HG03103 (cell line): ENCODE measurements at regions not wholly inside any gene's neighbourhood (a gene's known extent, or its start where the extent isn't known, plus 50 kb on each side); places are given as distances from the start of the nearest gene placed in this dataset.

ENCODE experiments used
- ATAC-seq: cut with Tn5 transposase; IDR thresholded peaks from one replicate; pipeline ENCODE4 v1.9.1; 2021; ENCODE audit warnings: low read depth; ENCODE audit not compliant: unreplicated experiment

- no peak for ATAC-seq
Measured at GRCh38 chr22:22084089-22084711, 101.6 kb upstream of the TOP3B start.

- no peak for ATAC-seq
Measured at GRCh38 chr22:22082960-22083359, 100.4 kb upstream of the TOP3B start.

DNA sequence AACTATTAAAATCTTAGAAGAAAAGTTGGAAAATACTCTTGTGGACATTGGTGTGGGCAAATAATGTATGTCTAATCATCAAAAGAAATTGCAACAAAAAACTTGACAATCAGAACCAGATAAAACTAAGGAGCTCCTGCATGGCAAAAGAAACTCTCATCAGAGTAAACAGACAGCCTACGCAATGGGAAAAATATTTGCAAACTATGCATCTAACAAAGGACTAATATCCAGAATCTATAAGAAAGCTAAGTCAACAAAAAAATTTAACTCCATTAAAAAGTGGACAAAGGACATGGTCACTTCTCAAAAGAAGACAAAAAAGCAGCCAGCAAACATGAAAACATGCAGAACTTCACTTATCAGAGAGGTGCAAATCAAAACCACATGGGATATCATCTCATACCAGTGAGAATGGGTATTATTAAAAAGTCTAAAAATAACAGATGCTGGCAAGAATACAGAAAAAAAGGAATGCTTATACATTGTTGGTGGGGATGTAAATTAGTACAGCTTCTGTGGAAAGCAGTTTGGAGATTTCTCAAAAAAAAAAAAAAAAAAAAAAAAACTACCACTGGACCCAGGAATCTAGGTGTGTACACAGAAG, 99.7 kb upstream of the TOP3B start:
- ATAC-seq: no peak

DNA sequence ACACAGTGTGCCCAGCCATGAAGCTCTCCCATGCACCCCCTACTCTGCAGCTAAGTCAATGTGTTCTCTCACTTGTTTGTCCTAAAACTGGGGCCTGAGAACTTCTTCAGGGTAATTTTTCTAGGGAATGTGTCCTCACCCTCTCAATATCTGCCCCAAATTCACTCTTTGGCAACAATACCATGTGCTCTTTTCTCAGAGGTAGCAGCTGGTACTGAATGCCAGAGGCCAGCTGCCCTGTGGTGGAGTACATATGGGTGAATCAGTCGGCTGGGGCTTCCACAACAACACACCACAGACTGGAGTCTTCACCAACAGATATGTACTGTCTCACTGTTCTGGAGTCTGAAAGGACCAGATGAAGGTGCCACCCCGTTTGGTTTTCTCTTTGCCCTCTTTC, 97.7 kb upstream of the TOP3B start:
- no peak for ATAC-seq

GRCh38 chr22:22079404-22080148, 97.0 kb upstream of the TOP3B start:
- no peak for ATAC-seq

GRCh38 chr22:22078329-22078728, 95.7 kb upstream of the TOP3B start:
- ATAC-seq: no peak

- no peak for ATAC-seq
Measured at GRCh38 chr22:22076932-22077703, 94.5 kb upstream of the TOP3B start.

- no peak for ATAC-seq
Measured at GRCh38 chr22:22076361-22076760, 93.8 kb upstream of the TOP3B start.

DNA sequence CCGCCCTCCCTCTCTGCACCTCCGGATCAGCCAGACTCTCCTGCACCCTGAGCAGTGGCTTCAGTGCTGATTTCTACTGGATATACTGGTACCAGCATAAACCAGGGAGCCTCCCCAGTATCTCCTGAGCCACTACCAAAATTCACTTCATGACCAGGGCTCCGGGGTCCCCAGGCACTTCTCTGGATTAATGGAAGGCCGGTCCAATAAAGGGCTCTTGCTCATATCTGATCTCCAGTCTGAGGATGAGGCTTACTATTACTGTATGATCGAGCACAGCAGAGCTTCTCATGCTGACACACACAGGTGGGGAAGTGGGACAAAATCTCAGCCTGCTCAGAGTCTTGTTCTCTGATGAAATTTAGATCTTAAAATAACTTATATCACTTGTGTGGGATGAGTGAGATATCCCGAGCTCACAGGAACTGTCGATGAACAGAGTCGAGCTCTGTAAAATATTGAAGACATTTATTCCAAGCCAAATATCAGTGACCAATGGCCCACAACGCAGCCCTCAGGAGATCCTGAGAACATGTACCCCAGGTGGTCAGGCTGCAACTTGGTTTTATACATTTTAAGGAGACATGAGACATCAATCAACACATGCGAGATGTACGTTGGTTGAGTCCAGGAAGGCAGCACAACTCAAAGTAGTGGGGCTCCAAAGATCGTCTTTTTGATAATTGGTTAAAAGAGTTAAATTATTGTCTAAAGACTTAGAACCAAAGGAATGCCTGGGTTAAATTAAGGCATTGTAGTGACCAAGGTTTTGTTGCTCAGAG, 93.0 kb upstream of the TOP3B start:
- no peak for ATAC-seq

- no peak for ATAC-seq
Measured at GRCh38 chr22:22074634-22075381, 92.2 kb upstream of the TOP3B start.

GRCh38 chr22:22073769-22074561, 91.4 kb upstream of the TOP3B start:
- no peak for ATAC-seq

- no peak for ATAC-seq
Measured at GRCh38 chr22:22072169-22072836, 89.7 kb upstream of the TOP3B start.

GRCh38 chr22:22071455-22071854, 88.9 kb upstream of the TOP3B start:
- ATAC-seq: no peak

- ATAC-seq: no peak
Measured at GRCh38 chr22:22070371-22070824, 87.8 kb upstream of the TOP3B start.

GRCh38 chr22:22069450-22070370, 87.1 kb upstream of the TOP3B start:
- ATAC-seq: no peak

- no peak for ATAC-seq
Measured at GRCh38 chr22:22068657-22069056, 86.1 kb upstream of the TOP3B start.

DNA sequence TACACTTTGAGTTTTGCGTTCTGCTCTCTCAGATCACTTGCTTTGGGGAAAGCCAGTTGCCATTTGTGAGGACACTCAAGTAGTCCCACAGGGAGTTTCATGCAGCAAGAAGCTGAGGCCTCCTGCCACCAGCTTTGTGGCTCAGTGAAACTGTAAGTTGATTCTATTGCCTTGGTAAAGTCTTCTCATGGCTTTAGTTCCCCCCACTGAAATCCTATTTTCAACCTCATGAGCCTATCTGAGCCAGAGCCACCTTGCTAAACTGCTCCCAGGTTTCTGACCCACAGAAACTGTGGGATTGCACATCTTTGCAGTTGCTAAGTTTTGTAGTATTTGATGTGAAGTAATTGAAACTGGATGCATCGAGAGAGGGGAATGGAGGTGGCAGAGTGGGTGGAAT, 85.4 kb upstream of the TOP3B start:
- ATAC-seq: no peak
